ENCODE measurements at regions not wholly inside any gene's neighbourhood (a gene's known extent, or its start where the extent isn't known, plus 50 kb on each side); places are given as distances from the start of the nearest gene placed in this dataset.

DNA sequence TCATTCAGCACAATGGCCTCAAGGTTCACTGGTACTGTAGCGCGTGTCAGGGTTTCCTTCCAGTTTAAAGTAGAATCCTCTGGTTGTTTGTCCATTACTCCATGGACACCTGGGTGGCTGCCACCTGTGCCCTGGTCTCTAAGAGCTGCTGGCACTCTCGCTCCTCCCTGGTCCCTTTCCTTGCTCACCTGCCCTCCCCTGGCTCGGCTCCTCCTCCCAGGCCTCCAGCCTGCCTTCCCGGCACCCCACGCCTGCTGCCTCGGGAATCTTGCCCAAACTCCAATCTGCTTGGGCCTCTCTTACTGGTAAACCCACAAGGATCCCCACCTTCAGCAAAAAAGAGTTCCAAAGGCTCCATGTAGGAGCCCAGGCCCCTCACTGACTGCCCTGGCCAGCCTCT, 154.4 kb upstream of the DIO3 start:
- no peak overlapping the region for H3K4me2 ChIP-seq (ENCODE audit: insufficient read depth, low read length)
- intact Hi-C loops (cut with micrococcal nuclease) (no loop called here), dilution Hi-C loops (cut with MboI; ENCODE audit: extremely low pct_ligation_motif_present, low sequenced_read_pairs) (no loop called here)
- DNase-seq (ENCODE audit: low read depth, low spot score) (no peak), FAIRE-seq (no peak)
- H3K79me2 ChIP-seq (ENCODE audit: control insufficient read depth, insufficient read depth, low read length), result no peaks in the 10 kb centered on the region
- no peaks in the 10 kb centered on the region for H3K9me1 ChIP-seq (replicated peaks; ENCODE audit: control insufficient read depth, extremely low read depth, insufficient read depth, low read length)
- H2AFZ ChIP-seq (ENCODE audit: low read depth, low read length), result no peak overlapping the region
- H3K27me3 ChIP-seq (ENCODE audit: control insufficient read depth in 2 of 2, insufficient read depth in 2 of 2, low read length in 2 of 2), result no peaks in the 10 kb centered on the region
- ChIA-PET POLR2A (no interaction called here), CTCF (no interaction called here)
- H3K4me3 ChIP-seq (replicated peaks in 1 of 3; ENCODE audit: insufficient read depth in 1 of 3, low read depth in 1 of 3, low read length in 3 of 3), result no peak overlapping the region
- H3K9me3 ChIP-seq (replicated peaks; ENCODE audit: control insufficient read depth, insufficient read depth, low read length), result no peaks in the 10 kb centered on the region
- no peaks in the 10 kb centered on the region for H3K4me1 ChIP-seq (ENCODE audit: control insufficient read depth, extremely low read depth, insufficient read depth, low read length)
- H3K27ac ChIP-seq (ENCODE audit: insufficient read depth, low read depth, low read length), result no peak overlapping the region
- no TSS peak for BruUV-seq (replicated peaks)
- no peaks in the 10 kb centered on the region for H4K20me1 ChIP-seq (replicated peaks; ENCODE audit: control insufficient read depth, extremely low read depth, insufficient read depth, low read length)
- H3K9ac ChIP-seq (replicated peaks; ENCODE audit: extremely low read depth, insufficient read depth, low read length), result no peak overlapping the region
- H3K36me3 ChIP-seq (ENCODE audit: control insufficient read depth in 2 of 2, extremely low read depth in 1 of 2, insufficient read depth in 2 of 2, low read length in 2 of 2), result no peaks in the 10 kb centered on the region
- TF ChIP-seq GATA2 (IDR thresholded peaks at IDR 0.05; ENCODE audit: insufficient read depth, insufficient read length, low read depth, low read length), result no peak
- TF ChIP-seq POLR2AphosphoS5 (IDR thresholded peaks at IDR 0.05; ENCODE audit: insufficient read depth, low read depth, low read length), result no peak
- TF ChIP-seq EZH2 (IDR thresholded peaks at IDR 0.05; ENCODE audit: borderline replicate concordance, low read depth, low read length, severe bottlenecking), result no peak
- no peak for TF ChIP-seq MYC (IDR thresholded peaks at IDR 0.05; ENCODE audit: low read depth, low read length)
- TF ChIP-seq FOS (IDR thresholded peaks at IDR 0.05; ENCODE audit: borderline replicate concordance, insufficient read depth, low read length), result no peak
- TF ChIP-seq, protein P1, sequence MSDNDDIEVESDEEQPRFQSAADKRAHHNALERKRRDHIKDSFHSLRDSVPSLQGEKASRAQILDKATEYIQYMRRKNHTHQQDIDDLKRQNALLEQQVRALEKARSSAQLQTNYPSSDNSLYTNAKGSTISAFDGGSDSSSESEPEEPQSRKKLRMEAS (IDR thresholded peaks at IDR 0.05; ENCODE audit: insufficient read depth, insufficient read length), result no peak
- TF ChIP-seq JUN (IDR thresholded peaks at IDR 0.05; ENCODE audit: borderline replicate concordance, insufficient read depth, insufficient read length, low read depth), result no peak
- TF ChIP-seq POLR2A (IDR thresholded peaks at IDR 0.05; ENCODE audit: low read depth, low read length), result no peak
- TF ChIP-seq, protein P2, sequence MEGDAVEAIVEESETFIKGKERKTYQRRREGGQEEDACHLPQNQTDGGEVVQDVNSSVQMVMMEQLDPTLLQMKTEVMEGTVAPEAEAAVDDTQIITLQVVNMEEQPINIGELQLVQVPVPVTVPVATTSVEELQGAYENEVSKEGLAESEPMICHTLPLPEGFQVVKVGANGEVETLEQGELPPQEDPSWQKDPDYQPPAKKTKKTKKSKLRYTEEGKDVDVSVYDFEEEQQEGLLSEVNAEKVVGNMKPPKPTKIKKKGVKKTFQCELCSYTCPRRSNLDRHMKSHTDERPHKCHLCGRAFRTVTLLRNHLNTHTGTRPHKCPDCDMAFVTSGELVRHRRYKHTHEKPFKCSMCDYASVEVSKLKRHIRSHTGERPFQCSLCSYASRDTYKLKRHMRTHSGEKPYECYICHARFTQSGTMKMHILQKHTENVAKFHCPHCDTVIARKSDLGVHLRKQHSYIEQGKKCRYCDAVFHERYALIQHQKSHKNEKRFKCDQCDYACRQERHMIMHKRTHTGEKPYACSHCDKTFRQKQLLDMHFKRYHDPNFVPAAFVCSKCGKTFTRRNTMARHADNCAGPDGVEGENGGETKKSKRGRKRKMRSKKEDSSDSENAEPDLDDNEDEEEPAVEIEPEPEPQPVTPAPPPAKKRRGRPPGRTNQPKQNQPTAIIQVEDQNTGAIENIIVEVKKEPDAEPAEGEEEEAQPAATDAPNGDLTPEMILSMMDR (IDR thresholded peaks at IDR 0.05; ENCODE audit: extremely low read depth in 1 of 2, insufficient read depth in 1 of 2, low read depth in 1 of 2, low read length in 2 of 2), result no peak

Measured in endothelial cell of umbilical vein (primary cell).